Neural cell (in vitro differentiated cells): ENCODE measurements at regions not wholly inside any gene's neighbourhood (a gene's known extent, or its start where the extent isn't known, plus 50 kb on each side); places are given as distances from the start of the nearest gene placed in this dataset.

Experiments
- EP300 ChIP-seq: fragments of 450-650 bp; conservative IDR thresholded peaks from 2 replicates; pipeline ENCODE4 v1.6.1; 2014; ENCODE audit warnings: antibody characterized with exemption, mild to moderate bottlenecking, moderate library complexity; ENCODE audit not compliant: poor library complexity, severe bottlenecking
- EZH2 ChIP-seq: fragments of 200-600, 300-800 bp; shearing (Covaris generic), sonication (generic); IDR thresholded peaks from 2 replicates; pipeline ENCODE4 v1.6.1; 2014; ENCODE audit warnings: antibody characterized with exemption, low read length, borderline replicate concordance, mild to moderate bottlenecking; ENCODE audit not compliant: insufficient read depth, poor library complexity, severe bottlenecking
- POLR2AphosphoS5 ChIP-seq: IDR thresholded peaks from 2 replicates; pipeline ENCODE4 v1.6.1; 2012
- SMC3 ChIP-seq: fragments of 450-650 bp; conservative IDR thresholded peaks from 2 replicates; pipeline ENCODE4 v1.6.1; 2014; ENCODE audit warnings: antibody characterized with exemption, mild to moderate bottlenecking, moderate library complexity; ENCODE audit not compliant: poor library complexity
- TAF1 ChIP-seq: IDR thresholded peaks from 2 replicates; pipeline ENCODE4 v1.6.1; 2012; ENCODE audit warnings: low read depth
- TF ChIP-seq, protein P1 (sequence below): IDR thresholded peaks from 2 replicates; pipeline ENCODE4 v1.6.1; 2012; ENCODE audit warnings: borderline replicate concordance
- TF ChIP-seq, protein P2 (sequence below): fragments of 450-650 bp; IDR thresholded peaks from 2 replicates; pipeline ENCODE4 v1.5.1; 2014; ENCODE audit warnings: antibody characterized with exemption, mild to moderate bottlenecking, moderate library complexity; ENCODE audit not compliant: poor library complexity, severe bottlenecking

DNA sequence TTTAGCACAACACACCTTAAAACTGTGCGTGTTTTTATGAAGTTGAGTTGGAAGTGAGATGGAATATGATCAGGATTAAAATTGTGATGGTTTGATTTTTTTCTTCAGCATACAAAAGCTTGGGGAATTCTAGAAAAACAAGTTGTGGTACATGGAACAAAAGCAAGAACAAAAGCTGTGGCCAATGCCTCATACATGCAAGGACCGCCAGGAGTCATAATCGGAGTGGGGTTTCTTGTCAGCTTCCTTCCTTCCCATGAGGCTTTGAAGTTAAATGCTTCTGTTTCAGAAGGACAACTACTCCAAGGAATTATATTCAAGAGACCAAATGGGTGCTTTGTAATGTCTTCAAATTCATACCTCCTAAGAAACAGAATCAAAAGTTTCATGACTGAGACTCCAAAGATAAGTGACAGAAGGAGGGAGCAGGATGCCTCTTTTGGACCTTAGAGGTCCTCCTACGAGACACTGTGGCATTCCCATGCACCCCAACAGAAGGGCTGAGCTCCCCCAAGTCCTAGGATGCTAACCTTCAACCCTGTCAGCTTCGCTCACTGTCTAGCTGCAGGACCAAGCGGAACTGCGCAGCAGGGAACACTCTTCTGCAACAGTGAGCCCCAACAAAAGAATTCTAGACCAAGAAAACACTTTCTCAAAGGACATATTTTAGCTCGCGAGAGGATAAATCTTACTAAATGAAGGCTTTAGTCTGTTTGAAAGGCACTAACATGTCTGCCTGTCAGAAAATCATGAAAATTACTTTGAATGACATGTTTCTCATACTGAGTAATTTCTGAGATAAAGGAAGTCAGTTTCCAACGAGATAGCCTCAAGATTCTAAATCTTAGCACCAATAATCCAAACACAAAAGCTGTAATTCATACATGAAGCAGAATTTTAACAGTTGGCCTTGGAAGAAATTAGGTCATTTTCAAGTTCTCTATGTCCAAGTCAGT, 108.5 kb upstream of the NHSL1 start:
- TF ChIP-seq, protein P1, sequence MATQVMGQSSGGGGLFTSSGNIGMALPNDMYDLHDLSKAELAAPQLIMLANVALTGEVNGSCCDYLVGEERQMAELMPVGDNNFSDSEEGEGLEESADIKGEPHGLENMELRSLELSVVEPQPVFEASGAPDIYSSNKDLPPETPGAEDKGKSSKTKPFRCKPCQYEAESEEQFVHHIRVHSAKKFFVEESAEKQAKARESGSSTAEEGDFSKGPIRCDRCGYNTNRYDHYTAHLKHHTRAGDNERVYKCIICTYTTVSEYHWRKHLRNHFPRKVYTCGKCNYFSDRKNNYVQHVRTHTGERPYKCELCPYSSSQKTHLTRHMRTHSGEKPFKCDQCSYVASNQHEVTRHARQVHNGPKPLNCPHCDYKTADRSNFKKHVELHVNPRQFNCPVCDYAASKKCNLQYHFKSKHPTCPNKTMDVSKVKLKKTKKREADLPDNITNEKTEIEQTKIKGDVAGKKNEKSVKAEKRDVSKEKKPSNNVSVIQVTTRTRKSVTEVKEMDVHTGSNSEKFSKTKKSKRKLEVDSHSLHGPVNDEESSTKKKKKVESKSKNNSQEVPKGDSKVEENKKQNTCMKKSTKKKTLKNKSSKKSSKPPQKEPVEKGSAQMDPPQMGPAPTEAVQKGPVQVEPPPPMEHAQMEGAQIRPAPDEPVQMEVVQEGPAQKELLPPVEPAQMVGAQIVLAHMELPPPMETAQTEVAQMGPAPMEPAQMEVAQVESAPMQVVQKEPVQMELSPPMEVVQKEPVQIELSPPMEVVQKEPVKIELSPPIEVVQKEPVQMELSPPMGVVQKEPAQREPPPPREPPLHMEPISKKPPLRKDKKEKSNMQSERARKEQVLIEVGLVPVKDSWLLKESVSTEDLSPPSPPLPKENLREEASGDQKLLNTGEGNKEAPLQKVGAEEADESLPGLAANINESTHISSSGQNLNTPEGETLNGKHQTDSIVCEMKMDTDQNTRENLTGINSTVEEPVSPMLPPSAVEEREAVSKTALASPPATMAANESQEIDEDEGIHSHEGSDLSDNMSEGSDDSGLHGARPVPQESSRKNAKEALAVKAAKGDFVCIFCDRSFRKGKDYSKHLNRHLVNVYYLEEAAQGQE = no peak
- TF ChIP-seq POLR2AphosphoS5 (peak; percentile 65), EP300 (peak; percentile 84), TAF1 (no peak), EZH2 (no peak), SMC3 (no peak)
- TF ChIP-seq, protein P2, sequence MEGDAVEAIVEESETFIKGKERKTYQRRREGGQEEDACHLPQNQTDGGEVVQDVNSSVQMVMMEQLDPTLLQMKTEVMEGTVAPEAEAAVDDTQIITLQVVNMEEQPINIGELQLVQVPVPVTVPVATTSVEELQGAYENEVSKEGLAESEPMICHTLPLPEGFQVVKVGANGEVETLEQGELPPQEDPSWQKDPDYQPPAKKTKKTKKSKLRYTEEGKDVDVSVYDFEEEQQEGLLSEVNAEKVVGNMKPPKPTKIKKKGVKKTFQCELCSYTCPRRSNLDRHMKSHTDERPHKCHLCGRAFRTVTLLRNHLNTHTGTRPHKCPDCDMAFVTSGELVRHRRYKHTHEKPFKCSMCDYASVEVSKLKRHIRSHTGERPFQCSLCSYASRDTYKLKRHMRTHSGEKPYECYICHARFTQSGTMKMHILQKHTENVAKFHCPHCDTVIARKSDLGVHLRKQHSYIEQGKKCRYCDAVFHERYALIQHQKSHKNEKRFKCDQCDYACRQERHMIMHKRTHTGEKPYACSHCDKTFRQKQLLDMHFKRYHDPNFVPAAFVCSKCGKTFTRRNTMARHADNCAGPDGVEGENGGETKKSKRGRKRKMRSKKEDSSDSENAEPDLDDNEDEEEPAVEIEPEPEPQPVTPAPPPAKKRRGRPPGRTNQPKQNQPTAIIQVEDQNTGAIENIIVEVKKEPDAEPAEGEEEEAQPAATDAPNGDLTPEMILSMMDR = no peak
